ENCODE measurements at regions not wholly inside any gene's neighbourhood (a gene's known extent, or its start where the extent isn't known, plus 50 kb on each side); places are given as distances from the start of the nearest gene placed in this dataset.

GRCh38 chr2:234753701-234754100, 198.1 kb upstream of the SH3BP4 start:
- Histone ChIP-seq H3K4me2 (ENCODE audit: insufficient read depth, insufficient read length, low read length) (no peak overlapping the region), H2AFZ (ENCODE audit: low read length) (no peak overlapping the region), H3K56ac (ENCODE audit: insufficient read length, low read depth, low read length) (no peak overlapping the region), H3K79me1 (ENCODE audit: insufficient read depth, low read depth, low read length, poor library complexity, severe bottlenecking) (no peaks in the 10 kb centered on the region), H2BK15ac (ENCODE audit: low read depth, low read length) (no peak overlapping the region), H3K18ac (ENCODE audit: insufficient read length, low read depth, low read length) (no peak overlapping the region), H3K14ac (ENCODE audit: insufficient read depth, low read length) (no peak overlapping the region), H3K27ac (ENCODE audit: insufficient read length, low read depth, low read length) (no peak overlapping the region), H3K9me3 (ENCODE audit: control insufficient read depth, low read depth, low read length) (no peaks in the 10 kb centered on the region), H4K8ac (replicated peaks; ENCODE audit: insufficient read length, low read depth, low read length) (no peak overlapping the region), H3K4ac (ENCODE audit: low read depth, low read length) (no peak overlapping the region), H3T11ph (ENCODE audit: low read length) (no peak overlapping the region), H3K27me3 (ENCODE audit: insufficient read depth, low read length) (no peaks in the 10 kb centered on the region), H2BK20ac (ENCODE audit: low read depth, low read length, poor library complexity, severe bottlenecking) (no peak overlapping the region), H3K9ac (ENCODE audit: extremely low read depth, insufficient read length, low read length) (no peak overlapping the region), H2BK12ac (ENCODE audit: insufficient read length, low read depth, low read length) (no peak overlapping the region), H2BK5ac (ENCODE audit: insufficient read length, low read length) (no peak overlapping the region), H4K20me1 (ENCODE audit: control insufficient read depth, insufficient read depth, insufficient read length) (no peaks in the 10 kb centered on the region), H2AK5ac (ENCODE audit: insufficient read length, low read length) (no peak overlapping the region), H2BK120ac (ENCODE audit: low read depth, low read length, poor library complexity, severe bottlenecking) (no peak overlapping the region), H4K91ac (ENCODE audit: insufficient read length, low read depth, low read length) (no peak overlapping the region), H3K4me1 (ENCODE audit: insufficient read depth, low read length) (no peaks in the 10 kb centered on the region), H3K23ac (ENCODE audit: insufficient read length, low read depth, low read length) (no peak overlapping the region), H4K5ac (ENCODE audit: insufficient read length, low read depth, low read length) (no peak overlapping the region), H3K79me2 (ENCODE audit: insufficient read depth, low read length) (no peaks in the 10 kb centered on the region), H3K23me2 (ENCODE audit: insufficient read length, low read depth, low read length, poor library complexity, severe bottlenecking) (peaks cover 2% of the 10 kb centered on the region)
- Mint-ChIP-seq H3K36me3 (ENCODE audit: insufficient read depth in 1 of 3, low read depth in 3 of 3) (peaks cover 0 to 11% (median 0%) of the 10 kb centered on the region in 3 experiments; a peak in 3 of 7 replicates), H3K4me1 (peaks cover 4 to 8% of the 10 kb centered on the region in 2 experiments), H3K27ac (no peak overlapping the region), H3K4me3 (no peak overlapping the region), H3K9me3 (peaks cover 0 to 6% of the 10 kb centered on the region in 2 experiments; a peak in 2 of 5 replicates), H3K27me3 (ENCODE audit: low read depth) (peaks cover 1% of the 10 kb centered on the region; the same call in 1 of the 2 replicates)
- TF ChIP-seq CTCF (conservative IDR thresholded peaks at IDR 0.05), result no peak
- no CpG with 5 or more reads among the region's 4 CpGs for WGBS (ENCODE audit: extremely low coverage, insufficient read length, low lambda C conversion rate)
- DNase-seq, result no peak
